Activated CD4-positive, alpha-beta T cell treated with anti-CD3 and anti-CD28 coated beads, Interleukin-2, Interleukin-4, amounts not matched to agents 100 ng/mL and 50 ng/mL, durations not matched to agents 16 hours and 8 hours (primary cell): ENCODE measurements at regions not wholly inside any gene's neighbourhood (a gene's known extent, or its start where the extent isn't known, plus 50 kb on each side); places are given as distances from the start of the nearest gene placed in this dataset.

Source experiments
- DNase-seq: peaks from one replicate; pipeline ENCODE4 v3.0.0-alpha.2; 2020; ENCODE audit warnings: low spot score

GRCh38 chr14:56501909-56502530 lies 77.6 kb upstream of the TMEM260 start:
- DNase-seq: no peak

- DNase-seq: no peak
Measured at GRCh38 chr14:56505361-56505760, 74.2 kb upstream of the TMEM260 start.

GRCh38 chr14:56512521-56512920 lies 67.1 kb upstream of the TMEM260 start:
- DNase-seq: no peak

- DNase-seq: no peak
Measured at GRCh38 chr14:56514663-56515371, 64.8 kb upstream of the TMEM260 start.

- no peak for DNase-seq
Measured at GRCh38 chr14:56515739-56516138, 63.9 kb upstream of the TMEM260 start.

GRCh38 chr14:56522403-56522802 lies 57.2 kb upstream of the TMEM260 start:
- no peak for DNase-seq

- DNase-seq: no peak
Measured at GRCh38 chr14:56524971-56525677, 54.5 kb upstream of the TMEM260 start.

GRCh38 chr14:56528927-56529326 lies 50.7 kb upstream of the TMEM260 start:
- DNase-seq: no peak
